A673 (cell line): ENCODE measurements at regions not wholly inside any gene's neighbourhood (a gene's known extent, or its start where the extent isn't known, plus 50 kb on each side); places are given as distances from the start of the nearest gene placed in this dataset.

ENCODE experiments used
- BruUV-seq: library from RNA; stranded (reverse); fragments of 400-500 nt; replicated peaks from 2 replicates; lab custom pipeline; 2021; lab: Mats Ljungman, UMichigan
- CTCF ChIA-PET: fragments of 300-600 bp; sonication (Branson Sonifier 250); formaldehyde crosslinking; loops from one replicate; lab custom pipeline; 2022; ENCODE audit warnings: antibody characterized with exemption; lab: Charles Lee
- POLR2A ChIA-PET: fragments of 300-600 bp; sonication (Branson Sonifier 250); formaldehyde crosslinking; loops from one replicate; lab custom pipeline; 2022; ENCODE audit warnings: antibody characterized with exemption; ENCODE audit not compliant: low non-redundant PET; lab: Charles Lee
- DNase-seq: peaks from one replicate; pipeline ENCODE4 v3.0.0-alpha.2; 2015; ENCODE audit warnings: low spot score
- H3K27ac ChIP-seq: fragments of 200-600 bp; sonication (generic); 2 replicates; pipeline ENCODE4 v1.5.1; 2016; ENCODE audit warnings: mixed run types, low read depth, mild to moderate bottlenecking, mixed read lengths, antibody characterized with exemption, low read length; ENCODE audit not compliant: poor library complexity, severe bottlenecking
- H3K27me3 ChIP-seq: fragments of 200-600 bp; sonication (generic); replicated peaks from 2 replicates; pipeline ENCODE4 v1.6.1; 2017; ENCODE audit warnings: mixed run types, low read depth, mild to moderate bottlenecking, mixed read lengths, antibody characterized with exemption, low read length; ENCODE audit not compliant: insufficient read depth, poor library complexity
- H3K36me3 ChIP-seq: fragments of 200-600 bp; sonication (generic); 2 replicates; pipeline ENCODE4 v1.6.1; 2016; ENCODE audit warnings: mixed run types, mild to moderate bottlenecking, mixed read lengths, antibody characterized with exemption, low read length; ENCODE audit not compliant: insufficient read depth, poor library complexity, severe bottlenecking
- H3K4me1 ChIP-seq: fragments of 200-600 bp; sonication (generic); 2 replicates; pipeline ENCODE4 v1.6.1; 2017; ENCODE audit warnings: mixed run types, mild to moderate bottlenecking, mixed read lengths, antibody characterized with exemption, low read length; ENCODE audit not compliant: insufficient read depth, poor library complexity, severe bottlenecking
- H3K4me3 ChIP-seq: fragments of 200-600 bp; sonication (generic); 2 replicates; pipeline ENCODE4 v1.5.1; 2016; ENCODE audit warnings: low read depth, mixed run types, mild to moderate bottlenecking, mixed read lengths, low read length; ENCODE audit not compliant: poor library complexity, severe bottlenecking
- H3K9me3 ChIP-seq: fragments of 200-600 bp; sonication (generic); 2 replicates; pipeline ENCODE4 v1.6.1; 2016; ENCODE audit warnings: mixed run types, low read depth, mild to moderate bottlenecking, mixed read lengths, antibody characterized with exemption, low read length; ENCODE audit not compliant: poor library complexity, severe bottlenecking
- CTCF ChIP-seq: fragments of 300-800, 200-600 bp; sonication (generic); conservative IDR thresholded peaks from 2 replicates; pipeline ENCODE4 v1.5.1; 2017; ENCODE audit warnings: low read depth, mild to moderate bottlenecking, antibody characterized with exemption, low read length, moderate library complexity, mixed read lengths
- EZH2 ChIP-seq: fragments of 200-600 bp; sonication (generic); IDR thresholded peaks from 2 replicates; pipeline ENCODE4 v1.6.1; 2017; ENCODE audit warnings: borderline replicate concordance, low read depth, mild to moderate bottlenecking, mixed read lengths, antibody characterized with exemption, low read length; ENCODE audit not compliant: poor library complexity, severe bottlenecking
- intact Hi-C: fragments of 100-400 bp; cut with micrococcal nuclease; formaldehyde crosslinking; loops from one replicate; pipeline ENCODE4 v1.10.0; 2022; ENCODE audit not compliant: unreplicated experiment

- ChIA-PET CTCF (no interaction called here), POLR2A (interaction anchor here (0.5 kb wide), 1 partner anchor 42 kb away, joined by 3 read pairs; no protein-coding TSS in a partner anchor)
- no TSS peak for BruUV-seq
- Histone ChIP-seq H3K4me1 (peaks cover 36% of the 10 kb centered on the region), H3K27ac (no peak overlapping the region), H3K27me3 (no peaks in the 10 kb centered on the region), H3K4me3 (no peak overlapping the region), H3K36me3 (no peaks in the 10 kb centered on the region), H3K9me3 (no peaks in the 10 kb centered on the region)
- intact Hi-C loops, result no loop called here
- DNase-seq, result no peak
- no peak for TF ChIP-seq CTCF
- TF ChIP-seq EZH2, result no peak
Measured at GRCh38 chr2:66695226-66695735, 260.4 kb downstream of the MEIS1 start.

GRCh38 chr2:66696374-66696773, 261.4 kb downstream of the MEIS1 start:
- no peak overlapping the region for H3K27ac ChIP-seq
- BruUV-seq, result no TSS peak

GRCh38 chr2:66696886-66697285, 262.0 kb downstream of the MEIS1 start:
- POLR2A ChIA-PET, result no interaction called here
- Histone ChIP-seq H3K36me3 (no peaks in the 10 kb centered on the region), H3K4me1 (peaks cover 33% of the 10 kb centered on the region), H3K9me3 (no peaks in the 10 kb centered on the region), H3K4me3 (no peak overlapping the region), H3K27ac (no peak overlapping the region), H3K27me3 (no peaks in the 10 kb centered on the region)
- CTCF ChIA-PET, result no interaction called here
- no peak for DNase-seq
- intact Hi-C loops, result no loop called here
- no TSS peak for BruUV-seq
- TF ChIP-seq CTCF (no peak), EZH2 (no peak)

More at GRCh38 chr2:66696374-66696773, 261.4 kb downstream of the MEIS1 start:
- no peaks in the 10 kb centered on the region for H3K27me3 ChIP-seq
- H3K9me3 ChIP-seq, result no peaks in the 10 kb centered on the region
- ChIA-PET POLR2A (no interaction called here), CTCF (no interaction called here)
- intact Hi-C loops, result no loop called here
- H3K4me1 ChIP-seq, result peaks cover 34% of the 10 kb centered on the region
- TF ChIP-seq CTCF (no peak), EZH2 (no peak)
- H3K36me3 ChIP-seq, result no peaks in the 10 kb centered on the region
- no peak overlapping the region for H3K4me3 ChIP-seq
- no peak for DNase-seq
